ENCODE measurements at regions not wholly inside any gene's neighbourhood (a gene's known extent, or its start where the extent isn't known, plus 50 kb on each side); places are given as distances from the start of the nearest gene placed in this dataset.

DNA sequence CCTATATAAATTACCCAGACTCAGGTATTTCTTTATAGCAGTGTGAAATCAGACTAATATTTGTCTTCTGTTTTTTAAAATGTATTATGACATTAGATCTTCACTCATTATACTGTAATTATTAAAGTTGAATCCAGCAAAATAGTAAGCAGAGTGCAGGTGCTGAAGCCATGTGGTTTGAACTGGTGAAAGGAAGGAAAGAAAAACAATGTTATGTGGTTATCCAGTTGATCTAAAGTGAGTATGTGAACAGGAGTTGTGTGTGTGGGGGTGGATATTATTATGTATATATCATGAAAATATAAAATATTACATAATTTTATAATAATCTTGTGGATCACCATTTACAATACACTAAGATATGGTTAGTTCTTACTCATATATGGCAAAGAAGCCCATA, 593.7 kb downstream of the SEMA5A start:
- Histone ChIP-seq H3K27me3 (replicated peaks; ENCODE audit: control insufficient read depth, insufficient read depth, low read length) (no peaks in the 10 kb centered on the region), H3K4me1 (no peaks in the 10 kb centered on the region), H3K9me3 (no peaks in the 10 kb centered on the region), H3K36me3 (ENCODE audit: control insufficient read depth, insufficient read depth, low read length) (no peaks in the 10 kb centered on the region), H3K4me3 (ENCODE audit: low read depth, low read length) (no peak overlapping the region)
- H3K27ac Mint-ChIP-seq (ENCODE audit: unreplicated experiment): no peak overlapping the region
- H3K4me3 Mint-ChIP-seq (ENCODE audit: unreplicated experiment): no peak overlapping the region
- BruUV-seq (replicated peaks): no TSS peak
- DNase-seq: no peak
- H3K27me3 Mint-ChIP-seq (ENCODE audit: insufficient read depth, unreplicated experiment): peaks cover 10% of the 10 kb centered on the region
- TF ChIP-seq, protein P1, sequence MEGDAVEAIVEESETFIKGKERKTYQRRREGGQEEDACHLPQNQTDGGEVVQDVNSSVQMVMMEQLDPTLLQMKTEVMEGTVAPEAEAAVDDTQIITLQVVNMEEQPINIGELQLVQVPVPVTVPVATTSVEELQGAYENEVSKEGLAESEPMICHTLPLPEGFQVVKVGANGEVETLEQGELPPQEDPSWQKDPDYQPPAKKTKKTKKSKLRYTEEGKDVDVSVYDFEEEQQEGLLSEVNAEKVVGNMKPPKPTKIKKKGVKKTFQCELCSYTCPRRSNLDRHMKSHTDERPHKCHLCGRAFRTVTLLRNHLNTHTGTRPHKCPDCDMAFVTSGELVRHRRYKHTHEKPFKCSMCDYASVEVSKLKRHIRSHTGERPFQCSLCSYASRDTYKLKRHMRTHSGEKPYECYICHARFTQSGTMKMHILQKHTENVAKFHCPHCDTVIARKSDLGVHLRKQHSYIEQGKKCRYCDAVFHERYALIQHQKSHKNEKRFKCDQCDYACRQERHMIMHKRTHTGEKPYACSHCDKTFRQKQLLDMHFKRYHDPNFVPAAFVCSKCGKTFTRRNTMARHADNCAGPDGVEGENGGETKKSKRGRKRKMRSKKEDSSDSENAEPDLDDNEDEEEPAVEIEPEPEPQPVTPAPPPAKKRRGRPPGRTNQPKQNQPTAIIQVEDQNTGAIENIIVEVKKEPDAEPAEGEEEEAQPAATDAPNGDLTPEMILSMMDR (IDR thresholded peaks at IDR 0.05; ENCODE audit: insufficient read depth in 1 of 2, low read depth in 1 of 2, low read length in 1 of 2, severe bottlenecking in 1 of 2, unreplicated experiment in 1 of 2): no peak
- intact Hi-C loops (cut with micrococcal nuclease; ENCODE audit: unreplicated experiment): no loop called here
- ChIA-PET CTCF (no interaction called here), POLR2A (no interaction called here)
- no peaks in the 10 kb centered on the region for H3K9me3 Mint-ChIP-seq (ENCODE audit: unreplicated experiment)
- no peaks in the 10 kb centered on the region for H3K4me1 Mint-ChIP-seq (ENCODE audit: low read depth, unreplicated experiment)
- no peaks in the 10 kb centered on the region for H3K36me3 Mint-ChIP-seq (ENCODE audit: insufficient read depth, unreplicated experiment)

DNA sequence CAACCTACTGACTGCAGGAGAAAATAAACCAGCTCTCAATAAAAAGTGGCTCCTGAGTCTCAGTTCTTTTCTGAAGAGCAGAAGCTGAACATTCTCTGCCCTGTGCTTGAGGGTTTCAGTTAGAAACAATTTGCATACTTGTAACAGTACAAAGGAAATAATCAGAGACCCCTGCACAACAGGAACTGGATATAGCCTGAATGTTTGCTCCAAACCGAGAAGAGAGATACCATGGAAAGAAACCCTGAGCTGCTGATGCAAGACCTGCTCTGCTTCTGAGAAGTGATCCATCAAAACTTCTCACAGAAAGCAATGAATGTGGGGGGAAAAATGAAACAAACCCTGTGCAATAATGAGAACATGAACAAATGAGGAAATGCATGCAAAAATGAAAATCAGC, 592.9 kb downstream of the SEMA5A start:
- intact Hi-C loops (cut with micrococcal nuclease; ENCODE audit: unreplicated experiment): no loop called here
- POLR2A ChIA-PET: no interaction called here
- H3K27me3 Mint-ChIP-seq (ENCODE audit: insufficient read depth, unreplicated experiment): peaks cover 10% of the 10 kb centered on the region

DNA sequence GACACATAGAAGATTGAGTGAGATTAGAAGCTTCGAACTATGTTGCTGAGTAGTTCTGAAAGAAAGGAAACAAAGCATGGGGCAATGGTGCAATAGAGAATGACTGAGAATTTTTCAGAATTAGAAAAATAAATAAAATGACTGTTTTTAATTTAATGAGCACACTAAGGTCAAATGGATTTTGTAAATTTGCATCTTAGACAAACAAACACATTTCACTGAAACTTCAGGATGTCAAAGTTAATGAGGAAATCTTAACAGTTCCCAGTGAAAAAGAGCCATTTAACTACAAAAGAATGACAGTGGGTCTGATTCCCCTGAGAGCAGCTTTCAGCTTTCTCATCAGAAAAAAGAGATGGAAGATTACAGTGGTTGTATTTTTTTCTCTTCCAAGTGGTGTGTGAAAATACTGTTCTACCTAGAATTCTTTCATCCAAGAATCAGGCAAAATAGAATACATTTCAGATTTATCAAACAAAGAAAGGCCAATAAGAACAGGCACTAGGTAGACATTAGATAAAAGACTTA, 591.9 kb downstream of the SEMA5A start:
- Histone ChIP-seq H3K27me3 (replicated peaks; ENCODE audit: control insufficient read depth, insufficient read depth, low read length) (no peaks in the 10 kb centered on the region), H3K4me1 (no peaks in the 10 kb centered on the region), H3K9me3 (no peaks in the 10 kb centered on the region), H3K4me3 (ENCODE audit: low read depth, low read length) (no peak overlapping the region), H3K36me3 (ENCODE audit: control insufficient read depth, insufficient read depth, low read length) (no peaks in the 10 kb centered on the region)
- H3K4me3 Mint-ChIP-seq (ENCODE audit: unreplicated experiment): no peak overlapping the region
- no peaks in the 10 kb centered on the region for H3K9me3 Mint-ChIP-seq (ENCODE audit: unreplicated experiment)
- CTCF ChIA-PET: no interaction called here
- no peaks in the 10 kb centered on the region for H3K4me1 Mint-ChIP-seq (ENCODE audit: low read depth, unreplicated experiment)
- POLR2A ChIA-PET: no interaction called here
- intact Hi-C loops (cut with micrococcal nuclease; ENCODE audit: unreplicated experiment): no loop called here
- H3K36me3 Mint-ChIP-seq (ENCODE audit: insufficient read depth, unreplicated experiment): no peaks in the 10 kb centered on the region
- no TSS peak for BruUV-seq (replicated peaks)
- TF ChIP-seq, protein P1 (IDR thresholded peaks at IDR 0.05; ENCODE audit: insufficient read depth in 1 of 2, low read depth in 1 of 2, low read length in 1 of 2, severe bottlenecking in 1 of 2, unreplicated experiment in 1 of 2): no peak
- DNase-seq: no peak
- peaks cover 14% of the 10 kb centered on the region for H3K27me3 Mint-ChIP-seq (ENCODE audit: insufficient read depth, unreplicated experiment)
- no peak overlapping the region for H3K27ac Mint-ChIP-seq (ENCODE audit: unreplicated experiment)

More for the DNA sequence above, 592.9 kb downstream of the SEMA5A start:
- H3K27me3 ChIP-seq (replicated peaks; ENCODE audit: control insufficient read depth, insufficient read depth, low read length): no peaks in the 10 kb centered on the region
- no TSS peak for BruUV-seq (replicated peaks)
- H3K36me3 ChIP-seq (ENCODE audit: control insufficient read depth, insufficient read depth, low read length): no peaks in the 10 kb centered on the region
- Mint-ChIP-seq H3K27ac (ENCODE audit: unreplicated experiment) (no peak overlapping the region), H3K4me3 (ENCODE audit: unreplicated experiment) (no peak overlapping the region), H3K4me1 (ENCODE audit: low read depth, unreplicated experiment) (no peaks in the 10 kb centered on the region), H3K9me3 (ENCODE audit: unreplicated experiment) (no peaks in the 10 kb centered on the region), H3K36me3 (ENCODE audit: insufficient read depth, unreplicated experiment) (no peaks in the 10 kb centered on the region)
- CTCF ChIA-PET: no interaction called here
- TF ChIP-seq, protein P1 (IDR thresholded peaks at IDR 0.05; ENCODE audit: insufficient read depth in 1 of 2, low read depth in 1 of 2, low read length in 1 of 2, severe bottlenecking in 1 of 2, unreplicated experiment in 1 of 2): no peak
- no peak for DNase-seq
- no peaks in the 10 kb centered on the region for H3K4me1 ChIP-seq
- H3K9me3 ChIP-seq: no peaks in the 10 kb centered on the region
- no peak overlapping the region for H3K4me3 ChIP-seq (ENCODE audit: low read depth, low read length)

Measured in Caco-2 (cell line).